Prostate gland (tissue), 2 donors: ENCODE measurements at regions not wholly inside any gene's neighbourhood (a gene's known extent, or its start where the extent isn't known, plus 50 kb on each side); places are given as distances from the start of the nearest gene placed in this dataset.

Experiments
- POLR2A ChIP-seq: fragments of 450-650 bp; IDR thresholded peaks from one replicate; pipeline ENCODE4 v1.6.1; 2016; ENCODE audit warnings: antibody characterized with exemption, mild to moderate bottlenecking
- POLR2AphosphoS5 ChIP-seq: sonication (generic); formaldehyde crosslinking; IDR thresholded peaks from one replicate; pipeline ENCODE4 v1.6.1; 2017; ENCODE audit warnings: antibody characterized with exemption
- TF ChIP-seq, protein P1 (sequence below), 4 experiments: fragments of 200-600 bp in 2 of 4; fragments of 450-650 bp in 2 of 4; sonication (generic) in 2 of 4; IDR thresholded peaks; 1 replicate in 3 of 4; 2 replicates in 1 of 4; pipeline ENCODE4 v1.5.1; 2016 to 2019; ENCODE audit warnings: antibody characterized with exemption in 4 of 4, mild to moderate bottlenecking in 2 of 4, moderate library complexity in 2 of 4

GRCh38 chrX:46324166-46324565 lies 221.1 kb downstream of the ZNF674 start:
- no peak for TF ChIP-seq POLR2AphosphoS5
- no peak for TF ChIP-seq POLR2A
- TF ChIP-seq, protein P1, sequence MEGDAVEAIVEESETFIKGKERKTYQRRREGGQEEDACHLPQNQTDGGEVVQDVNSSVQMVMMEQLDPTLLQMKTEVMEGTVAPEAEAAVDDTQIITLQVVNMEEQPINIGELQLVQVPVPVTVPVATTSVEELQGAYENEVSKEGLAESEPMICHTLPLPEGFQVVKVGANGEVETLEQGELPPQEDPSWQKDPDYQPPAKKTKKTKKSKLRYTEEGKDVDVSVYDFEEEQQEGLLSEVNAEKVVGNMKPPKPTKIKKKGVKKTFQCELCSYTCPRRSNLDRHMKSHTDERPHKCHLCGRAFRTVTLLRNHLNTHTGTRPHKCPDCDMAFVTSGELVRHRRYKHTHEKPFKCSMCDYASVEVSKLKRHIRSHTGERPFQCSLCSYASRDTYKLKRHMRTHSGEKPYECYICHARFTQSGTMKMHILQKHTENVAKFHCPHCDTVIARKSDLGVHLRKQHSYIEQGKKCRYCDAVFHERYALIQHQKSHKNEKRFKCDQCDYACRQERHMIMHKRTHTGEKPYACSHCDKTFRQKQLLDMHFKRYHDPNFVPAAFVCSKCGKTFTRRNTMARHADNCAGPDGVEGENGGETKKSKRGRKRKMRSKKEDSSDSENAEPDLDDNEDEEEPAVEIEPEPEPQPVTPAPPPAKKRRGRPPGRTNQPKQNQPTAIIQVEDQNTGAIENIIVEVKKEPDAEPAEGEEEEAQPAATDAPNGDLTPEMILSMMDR (IDR thresholded peaks at IDR 0.05), result no peak
